ENCODE measurements at regions not wholly inside any gene's neighbourhood (a gene's known extent, or its start where the extent isn't known, plus 50 kb on each side); places are given as distances from the start of the nearest gene placed in this dataset.

DNA sequence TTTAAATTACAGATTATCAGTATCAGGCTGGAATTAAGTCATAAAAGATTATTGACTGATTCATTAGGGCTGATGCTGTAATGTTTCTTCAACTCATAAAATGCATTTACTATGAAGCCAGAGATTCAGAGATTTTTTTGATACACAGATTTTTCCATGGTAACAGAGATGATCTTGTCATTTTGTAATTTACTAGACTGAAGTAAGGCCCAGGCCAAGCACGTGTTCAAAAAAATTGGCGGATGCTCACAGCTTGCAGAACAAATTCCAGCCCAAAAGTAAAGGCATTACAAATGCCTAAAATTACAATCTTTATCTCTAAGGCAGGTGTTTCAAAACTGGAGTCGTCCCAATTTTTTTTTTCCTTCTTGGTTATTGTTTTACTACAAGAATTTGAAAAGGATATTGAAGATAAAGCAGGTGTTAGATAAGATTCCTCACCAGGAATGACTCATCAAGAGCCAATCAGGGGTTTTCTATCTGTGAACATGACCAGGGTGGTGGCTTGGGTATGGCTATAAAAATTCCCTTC is 78.4 kb upstream of the MEOX2 start:
- no peak overlapping the region for H3K4me2 ChIP-seq (ENCODE audit: low read length)
- no peaks in the 10 kb centered on the region for H3K4me1 ChIP-seq (ENCODE audit: control insufficient read depth, low read length)
- H3K9me2 ChIP-seq (replicated peaks; ENCODE audit: control insufficient read depth, low read length): no peaks in the 10 kb centered on the region
- no peaks in the 10 kb centered on the region for H4K20me1 ChIP-seq (ENCODE audit: control insufficient read depth, insufficient read depth, low read depth, low read length)
- no peak overlapping the region for H3K4me3 ChIP-seq (ENCODE audit: low read length)
- no peaks in the 10 kb centered on the region for H3K27me3 ChIP-seq (ENCODE audit: control insufficient read depth, low read length)
- H3F3A ChIP-seq (ENCODE audit: control insufficient read depth, insufficient read depth): no peaks in the 10 kb centered on the region
- no peaks in the 10 kb centered on the region for H3K79me2 ChIP-seq (ENCODE audit: control insufficient read depth, low read length)
- no peaks in the 10 kb centered on the region for H3K9me3 ChIP-seq (ENCODE audit: control insufficient read depth, insufficient read depth, low read length)
- no peaks in the 10 kb centered on the region for H3K36me3 ChIP-seq (ENCODE audit: control insufficient read depth, low read length)
- TF ChIP-seq, protein P1, sequence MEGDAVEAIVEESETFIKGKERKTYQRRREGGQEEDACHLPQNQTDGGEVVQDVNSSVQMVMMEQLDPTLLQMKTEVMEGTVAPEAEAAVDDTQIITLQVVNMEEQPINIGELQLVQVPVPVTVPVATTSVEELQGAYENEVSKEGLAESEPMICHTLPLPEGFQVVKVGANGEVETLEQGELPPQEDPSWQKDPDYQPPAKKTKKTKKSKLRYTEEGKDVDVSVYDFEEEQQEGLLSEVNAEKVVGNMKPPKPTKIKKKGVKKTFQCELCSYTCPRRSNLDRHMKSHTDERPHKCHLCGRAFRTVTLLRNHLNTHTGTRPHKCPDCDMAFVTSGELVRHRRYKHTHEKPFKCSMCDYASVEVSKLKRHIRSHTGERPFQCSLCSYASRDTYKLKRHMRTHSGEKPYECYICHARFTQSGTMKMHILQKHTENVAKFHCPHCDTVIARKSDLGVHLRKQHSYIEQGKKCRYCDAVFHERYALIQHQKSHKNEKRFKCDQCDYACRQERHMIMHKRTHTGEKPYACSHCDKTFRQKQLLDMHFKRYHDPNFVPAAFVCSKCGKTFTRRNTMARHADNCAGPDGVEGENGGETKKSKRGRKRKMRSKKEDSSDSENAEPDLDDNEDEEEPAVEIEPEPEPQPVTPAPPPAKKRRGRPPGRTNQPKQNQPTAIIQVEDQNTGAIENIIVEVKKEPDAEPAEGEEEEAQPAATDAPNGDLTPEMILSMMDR (IDR thresholded peaks at IDR 0.05; ENCODE audit: low read depth, low read length, poor library complexity, severe bottlenecking): no peak
- TF ChIP-seq EZH2phosphoT487 (IDR thresholded peaks at IDR 0.05; ENCODE audit: borderline replicate concordance, low read length): no peak
- no peak overlapping the region for H3K27ac ChIP-seq (ENCODE audit: low read depth, low read length)

DNA sequence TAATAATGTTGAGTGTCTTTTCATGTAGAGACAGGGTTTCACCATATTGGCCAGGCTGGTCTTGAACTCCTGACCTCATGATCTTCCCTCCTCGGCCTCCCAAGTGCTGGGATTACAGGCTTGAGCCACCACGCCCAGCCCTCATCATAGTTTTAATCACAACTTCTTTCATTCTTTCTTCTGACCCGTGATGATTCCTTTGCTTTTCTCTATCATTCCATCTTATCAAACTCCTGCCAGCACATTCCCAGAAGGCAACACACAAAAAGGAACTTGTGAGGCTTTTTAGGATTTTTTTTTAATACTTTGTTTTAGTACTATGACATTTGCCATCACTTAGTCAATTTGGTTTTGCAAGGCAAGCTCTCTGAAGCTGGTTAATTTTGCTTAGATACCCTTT is 77.5 kb upstream of the MEOX2 start:
- no peak for TF ChIP-seq EZH2phosphoT487 (IDR thresholded peaks at IDR 0.05; ENCODE audit: borderline replicate concordance, low read length)
- TF ChIP-seq, protein P1 (IDR thresholded peaks at IDR 0.05; ENCODE audit: low read depth, low read length, poor library complexity, severe bottlenecking): no peak
- Histone ChIP-seq H3F3A (ENCODE audit: control insufficient read depth, insufficient read depth) (no peaks in the 10 kb centered on the region), H3K4me1 (ENCODE audit: control insufficient read depth, low read length) (no peaks in the 10 kb centered on the region), H3K36me3 (ENCODE audit: control insufficient read depth, low read length) (no peaks in the 10 kb centered on the region), H4K20me1 (ENCODE audit: control insufficient read depth, insufficient read depth, low read depth, low read length) (no peaks in the 10 kb centered on the region), H3K4me3 (ENCODE audit: low read length) (no peak overlapping the region), H3K79me2 (ENCODE audit: control insufficient read depth, low read length) (no peaks in the 10 kb centered on the region), H3K27ac (ENCODE audit: low read depth, low read length) (no peak overlapping the region), H3K27me3 (ENCODE audit: control insufficient read depth, low read length) (no peaks in the 10 kb centered on the region), H3K4me2 (ENCODE audit: low read length) (no peak overlapping the region), H3K9me2 (replicated peaks; ENCODE audit: control insufficient read depth, low read length) (no peaks in the 10 kb centered on the region), H3K9me3 (ENCODE audit: control insufficient read depth, insufficient read depth, low read length) (no peaks in the 10 kb centered on the region)

DNA sequence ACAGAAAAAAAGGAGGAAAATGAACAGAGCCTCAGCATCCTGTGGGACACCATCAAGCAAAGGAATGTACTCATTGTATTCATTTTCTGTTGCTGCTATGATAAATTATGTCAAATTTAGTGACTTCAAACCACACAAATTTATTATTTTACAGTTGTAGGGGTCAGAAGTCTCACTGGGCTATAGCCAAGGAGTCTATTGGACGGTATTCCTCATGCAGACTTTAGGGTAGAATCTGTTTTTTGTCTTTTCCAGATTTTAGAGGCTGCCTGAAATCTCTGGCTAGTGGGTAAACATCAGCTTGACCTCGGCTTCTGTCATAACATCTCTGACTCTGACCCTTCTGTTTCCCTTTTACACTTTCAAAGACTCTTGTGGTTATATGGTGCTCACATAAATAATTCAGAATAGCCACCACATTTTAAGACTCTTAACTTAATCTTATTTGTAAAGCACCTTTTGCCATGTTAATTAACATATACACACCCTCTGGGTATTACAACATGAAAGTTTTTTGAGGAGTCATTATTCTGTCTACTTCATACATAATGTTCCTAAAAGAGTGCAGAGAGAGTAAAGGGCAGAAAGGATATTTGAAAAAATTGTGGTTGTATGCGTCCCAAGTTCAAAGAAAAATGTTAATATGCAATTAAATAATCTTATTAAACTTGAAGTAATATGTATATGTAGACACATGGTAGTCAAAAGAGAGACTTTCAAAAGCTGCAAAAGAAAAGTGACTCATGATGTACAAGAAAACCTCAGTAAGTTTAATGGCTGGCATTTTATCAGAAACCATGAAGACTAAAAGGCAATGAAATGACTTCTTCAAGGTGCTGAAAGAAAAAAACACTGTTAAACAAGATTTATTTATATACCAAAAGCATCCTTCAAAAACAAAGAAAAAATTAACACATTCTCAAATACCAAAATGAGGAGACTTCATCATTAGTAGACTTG is 70.8 kb upstream of the MEOX2 start:
- Histone ChIP-seq H3K4me3 (ENCODE audit: low read length) (no peak overlapping the region), H3K27me3 (ENCODE audit: control insufficient read depth, low read length) (no peaks in the 10 kb centered on the region), H3K79me2 (ENCODE audit: control insufficient read depth, low read length) (no peaks in the 10 kb centered on the region), H3K4me2 (ENCODE audit: low read length) (no peak overlapping the region), H3K27ac (ENCODE audit: low read depth, low read length) (no peak overlapping the region), H3K36me3 (ENCODE audit: control insufficient read depth, low read length) (no peaks in the 10 kb centered on the region), H3K9me3 (ENCODE audit: control insufficient read depth, insufficient read depth, low read length) (no peaks in the 10 kb centered on the region), H3K9me2 (replicated peaks; ENCODE audit: control insufficient read depth, low read length) (no peaks in the 10 kb centered on the region), H3F3A (ENCODE audit: control insufficient read depth, insufficient read depth) (no peaks in the 10 kb centered on the region), H4K20me1 (ENCODE audit: control insufficient read depth, insufficient read depth, low read depth, low read length) (no peaks in the 10 kb centered on the region), H3K4me1 (ENCODE audit: control insufficient read depth, low read length) (no peaks in the 10 kb centered on the region)
- TF ChIP-seq, protein P1 (IDR thresholded peaks at IDR 0.05; ENCODE audit: low read depth, low read length, poor library complexity, severe bottlenecking): no peak

Data from DOHH2 (cell line).